ENCODE measurements at regions not wholly inside any gene's neighbourhood (a gene's known extent, or its start where the extent isn't known, plus 50 kb on each side); places are given as distances from the start of the nearest gene placed in this dataset.

DNA sequence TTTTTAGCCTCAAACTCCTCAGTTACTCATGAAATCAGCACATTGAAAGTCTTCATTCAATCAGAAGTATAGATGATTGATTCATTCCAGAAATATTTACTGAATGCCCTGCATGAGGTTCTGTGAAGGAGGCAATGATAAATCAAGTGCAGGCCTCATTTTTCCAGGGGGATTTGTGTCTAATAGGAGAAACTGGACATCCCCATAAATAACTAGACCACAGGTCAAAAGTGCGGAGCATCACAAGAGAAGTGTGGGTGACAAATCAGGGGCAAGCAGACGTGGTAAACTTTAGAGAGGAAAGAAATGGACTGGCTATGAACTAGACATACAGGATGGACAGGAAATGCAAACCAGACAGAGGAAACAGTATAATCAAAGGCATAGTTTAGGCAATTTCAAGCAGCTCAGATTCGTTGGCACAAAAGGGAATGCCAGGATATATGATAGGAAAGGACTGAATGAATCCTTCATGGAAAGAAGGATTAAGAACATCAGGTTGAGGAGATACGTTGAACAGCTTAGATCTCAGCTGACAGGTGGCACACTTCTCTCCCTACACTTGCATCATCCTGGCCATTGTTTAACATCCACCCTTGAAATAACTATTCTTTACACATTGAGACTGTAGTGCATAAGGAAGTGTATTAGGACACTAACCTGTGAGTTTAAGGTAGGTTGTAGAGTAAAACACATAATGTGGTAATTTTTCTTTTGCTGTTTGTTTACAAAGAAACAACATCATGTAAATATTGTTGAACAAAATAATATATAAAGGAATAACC lies 69.6 kb upstream of the RASGEF1B start:
- TF ChIP-seq, protein P1, sequence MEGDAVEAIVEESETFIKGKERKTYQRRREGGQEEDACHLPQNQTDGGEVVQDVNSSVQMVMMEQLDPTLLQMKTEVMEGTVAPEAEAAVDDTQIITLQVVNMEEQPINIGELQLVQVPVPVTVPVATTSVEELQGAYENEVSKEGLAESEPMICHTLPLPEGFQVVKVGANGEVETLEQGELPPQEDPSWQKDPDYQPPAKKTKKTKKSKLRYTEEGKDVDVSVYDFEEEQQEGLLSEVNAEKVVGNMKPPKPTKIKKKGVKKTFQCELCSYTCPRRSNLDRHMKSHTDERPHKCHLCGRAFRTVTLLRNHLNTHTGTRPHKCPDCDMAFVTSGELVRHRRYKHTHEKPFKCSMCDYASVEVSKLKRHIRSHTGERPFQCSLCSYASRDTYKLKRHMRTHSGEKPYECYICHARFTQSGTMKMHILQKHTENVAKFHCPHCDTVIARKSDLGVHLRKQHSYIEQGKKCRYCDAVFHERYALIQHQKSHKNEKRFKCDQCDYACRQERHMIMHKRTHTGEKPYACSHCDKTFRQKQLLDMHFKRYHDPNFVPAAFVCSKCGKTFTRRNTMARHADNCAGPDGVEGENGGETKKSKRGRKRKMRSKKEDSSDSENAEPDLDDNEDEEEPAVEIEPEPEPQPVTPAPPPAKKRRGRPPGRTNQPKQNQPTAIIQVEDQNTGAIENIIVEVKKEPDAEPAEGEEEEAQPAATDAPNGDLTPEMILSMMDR (IDR thresholded peaks at IDR 0.05) = no peak
- Histone ChIP-seq H3K4me2 (replicated peaks; ENCODE audit: extremely low read depth, low read length, poor library complexity, severe bottlenecking) (no peak overlapping the region), H2AFZ (ENCODE audit: insufficient read depth, low read depth, low read length, poor library complexity, severe bottlenecking) (no peak overlapping the region), H3K4me1 (ENCODE audit: control insufficient read depth in 1 of 2, insufficient read depth in 2 of 2, low read length in 2 of 2) (no peaks in the 10 kb centered on the region), H3K9me3 (replicated peaks in 1 of 2; ENCODE audit: control insufficient read depth in 1 of 2, insufficient read depth in 1 of 2, low read length in 2 of 2) (no peaks in the 10 kb centered on the region), H3K4me3 (replicated peaks in 1 of 3; ENCODE audit: low read depth in 2 of 3, low read length in 3 of 3) (no peak overlapping the region), H3K27ac (ENCODE audit: low read depth in 1 of 2, low read length in 2 of 2) (no peak overlapping the region), H3K36me3 (replicated peaks in 1 of 2; ENCODE audit: control insufficient read depth in 1 of 2, insufficient read depth in 2 of 2, low read length in 2 of 2) (no peaks in the 10 kb centered on the region), H3K9ac (ENCODE audit: insufficient read depth, low read length, poor library complexity, severe bottlenecking) (no peak overlapping the region), H3K27me3 (ENCODE audit: control insufficient read depth in 2 of 2, insufficient read depth in 2 of 2, low read length in 2 of 2) (no peaks in the 10 kb centered on the region), H3K79me2 (ENCODE audit: insufficient read depth, low read length) (no peaks in the 10 kb centered on the region), H4K20me1 (ENCODE audit: insufficient read depth, low read length) (no peaks in the 10 kb centered on the region)
- DNase-seq = no peak
- 56% methylated on average over 2 of the region's 4 CpGs for WGBS (ENCODE audit: insufficient coverage)
- H3K9me3 Mint-ChIP-seq = peaks cover 0 to 11% (median 4%) of the 10 kb centered on the region in 7 donors
- peaks cover 4% of the 10 kb centered on the region for H3K4me1 Mint-ChIP-seq
- no peaks in the 10 kb centered on the region for H3K36me3 Mint-ChIP-seq
- no peak overlapping the region for H3K4me3 Mint-ChIP-seq
- peak overlapping the region in 1 of 7 donors; percentile 25 for H3K27ac Mint-ChIP-seq
- H3K27me3 Mint-ChIP-seq (ENCODE audit: low read depth in 3 of 3) = peaks cover 0 to 1% (median 0%) of the 10 kb centered on the region in 3 donors
- intact Hi-C loops (cut with micrococcal nuclease) = no loop called here

DNA sequence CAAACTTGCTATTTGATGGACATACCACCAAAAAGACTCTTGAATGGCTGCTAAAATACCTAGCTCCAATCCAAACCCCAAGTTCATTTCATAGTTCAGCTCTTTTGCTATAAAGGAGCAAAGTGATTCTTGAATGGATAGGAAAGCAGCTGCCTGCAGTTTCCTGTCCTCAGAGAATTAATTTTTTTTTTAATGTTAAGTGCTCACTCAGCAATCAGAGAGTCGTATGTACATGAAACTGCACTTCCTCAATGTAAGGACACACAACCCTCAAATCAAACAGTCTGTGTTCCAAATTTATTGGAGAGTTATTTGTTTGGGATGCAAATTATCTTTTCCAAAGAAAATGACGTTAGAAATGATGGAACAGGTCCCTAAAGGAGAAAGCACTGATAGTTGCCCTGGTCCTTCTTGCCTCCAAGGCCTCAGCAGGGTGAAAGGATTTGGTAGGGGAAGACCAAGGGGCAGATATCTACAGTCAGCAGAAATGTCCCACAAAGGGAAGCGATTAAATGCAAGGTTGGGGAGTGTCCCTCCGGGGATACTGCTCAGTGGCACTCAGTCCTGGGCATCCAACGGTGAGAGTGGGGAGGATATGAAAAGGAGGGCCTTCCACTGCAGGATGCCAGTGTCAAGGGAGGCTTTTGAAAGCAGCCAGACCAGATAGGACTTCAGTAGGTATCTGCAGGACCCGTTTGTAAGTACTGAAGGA lies 67.2 kb upstream of the RASGEF1B start:
- no peaks in the 10 kb centered on the region for H3K9me3 ChIP-seq (replicated peaks in 1 of 2; ENCODE audit: control insufficient read depth in 1 of 2, insufficient read depth in 1 of 2, low read length in 2 of 2)
- no peak overlapping the region for H3K9ac ChIP-seq (ENCODE audit: insufficient read depth, low read length, poor library complexity, severe bottlenecking)
- intact Hi-C loops (cut with micrococcal nuclease) = no loop called here
- Mint-ChIP-seq H3K27me3 (ENCODE audit: low read depth in 3 of 3) (no peaks in the 10 kb centered on the region), H3K36me3 (no peaks in the 10 kb centered on the region), H3K9me3 (peaks cover 0 to 11% (median 4%) of the 10 kb centered on the region in 7 donors), H3K4me3 (no peak overlapping the region), H3K27ac (peak overlapping the region in 3 of 7 donors; percentile 43 to 76 (median 66)), H3K4me1 (peaks cover 4% of the 10 kb centered on the region)
- H3K4me2 ChIP-seq (replicated peaks; ENCODE audit: extremely low read depth, low read length, poor library complexity, severe bottlenecking) = no peak overlapping the region
- no peaks in the 10 kb centered on the region for H3K27me3 ChIP-seq (ENCODE audit: control insufficient read depth in 2 of 2, insufficient read depth in 2 of 2, low read length in 2 of 2)
- H3K4me1 ChIP-seq (ENCODE audit: control insufficient read depth in 1 of 2, insufficient read depth in 2 of 2, low read length in 2 of 2) = no peaks in the 10 kb centered on the region
- H2AFZ ChIP-seq (ENCODE audit: insufficient read depth, low read depth, low read length, poor library complexity, severe bottlenecking) = peak overlapping the region; percentile 10
- H4K20me1 ChIP-seq (ENCODE audit: insufficient read depth, low read length) = no peaks in the 10 kb centered on the region
- H3K4me3 ChIP-seq (replicated peaks in 1 of 3; ENCODE audit: low read depth in 2 of 3, low read length in 3 of 3) = no peak overlapping the region
- TF ChIP-seq, protein P1 (IDR thresholded peaks at IDR 0.05) = no peak
- 54% methylated on average over 4 of the region's 6 CpGs for WGBS (ENCODE audit: insufficient coverage)
- no peaks in the 10 kb centered on the region for H3K79me2 ChIP-seq (ENCODE audit: insufficient read depth, low read length)
- H3K27ac ChIP-seq (ENCODE audit: low read depth in 1 of 2, low read length in 2 of 2) = no peak overlapping the region
- H3K36me3 ChIP-seq (replicated peaks in 1 of 2; ENCODE audit: control insufficient read depth in 1 of 2, insufficient read depth in 2 of 2, low read length in 2 of 2) = no peaks in the 10 kb centered on the region
- DNase-seq = no peak

All from CD14-positive monocyte (primary cell).